Activated CD4-positive, alpha-beta T cell treated with anti-CD3 and anti-CD28 coated beads, Interleukin-2, amount 50 U/mL, for 16 hours (primary cell): ENCODE measurements at regions not wholly inside any gene's neighbourhood (a gene's known extent, or its start where the extent isn't known, plus 50 kb on each side); places are given as distances from the start of the nearest gene placed in this dataset.
A peak's percentile ranks its signal among the peaks of the same experiment; 100 is the strongest.

ENCODE experiments used
- DNase-seq: peaks from one replicate; pipeline ENCODE4 v3.0.0-alpha.2; 2020

- DNase-seq = no peak
Measured at GRCh38 chr7:132072873-132073272, 503.4 kb downstream of the PLXNA4 start.

- no peak for DNase-seq
Measured at GRCh38 chr7:132072165-132072564, 504.1 kb downstream of the PLXNA4 start.

- DNase-seq = no peak
Measured at GRCh38 chr7:132069306-132069705, 507.0 kb downstream of the PLXNA4 start.

- no peak for DNase-seq
Measured at GRCh38 chr7:132066761-132067171, 509.5 kb downstream of the PLXNA4 start.

- no peak for DNase-seq
Measured at GRCh38 chr7:132065989-132066603, 509.7 kb upstream of the PODXL start.

GRCh38 chr7:132065193-132065988, 509.0 kb upstream of the PODXL start:
- no peak for DNase-seq

GRCh38 chr7:132063800-132064199, 507.4 kb upstream of the PODXL start:
- no peak for DNase-seq

GRCh38 chr7:132061937-132062336, 505.5 kb upstream of the PODXL start:
- no peak for DNase-seq

- DNase-seq = peak; percentile 5
Measured at GRCh38 chr7:132059141-132059540, 502.7 kb upstream of the PODXL start.

GRCh38 chr7:132055336-132056120, 499.1 kb upstream of the PODXL start:
- DNase-seq = no peak

GRCh38 chr7:132053871-132054270, 497.4 kb upstream of the PODXL start:
- DNase-seq = no peak

GRCh38 chr7:132051311-132051710, 494.9 kb upstream of the PODXL start:
- DNase-seq = no peak

- DNase-seq = peak; percentile 27
Measured at GRCh38 chr7:132049462-132050304, 493.3 kb upstream of the PODXL start.

- no peak for DNase-seq
Measured at GRCh38 chr7:132045481-132045980, 489.1 kb upstream of the PODXL start.

- no peak for DNase-seq
Measured at GRCh38 chr7:132045002-132045401, 488.6 kb upstream of the PODXL start.

GRCh38 chr7:132044247-132044646, 487.8 kb upstream of the PODXL start:
- DNase-seq = no peak

GRCh38 chr7:132041108-132041507, 484.7 kb upstream of the PODXL start:
- DNase-seq = no peak

GRCh38 chr7:132035517-132036362, 479.3 kb upstream of the PODXL start:
- DNase-seq = no peak

GRCh38 chr7:132034748-132035416, 478.5 kb upstream of the PODXL start:
- no peak for DNase-seq

GRCh38 chr7:132030883-132031282, 474.5 kb upstream of the PODXL start:
- no peak for DNase-seq

GRCh38 chr7:132030086-132030568, 473.7 kb upstream of the PODXL start:
- DNase-seq = no peak
